CD4-positive, CD25-positive, alpha-beta regulatory T cell (primary cell): ENCODE measurements at regions not wholly inside any gene's neighbourhood (a gene's known extent, or its start where the extent isn't known, plus 50 kb on each side); places are given as distances from the start of the nearest gene placed in this dataset.

Experiments
- ATAC-seq, 2 donors: fragments of 150-1000 bp; cut with Tn5 transposase; one replicate each; pipeline ENCODE4 v1.10.0; 2021; ENCODE audit warnings: low read depth in 2 of 2, moderate number of reproducible peaks in 2 of 2, moderate library complexity in 1 of 2
- DNase-seq, 3 donors: peaks; one replicate each; pipeline versions ENCODE4 v3.0.0 to v3.0.0-alpha.2; 2012 to 2022; ENCODE audit warnings: mixed read lengths in 1 of 3
- H3K27ac ChIP-seq: one replicate; pipeline ENCODE4 v1.7.0; 2013; ENCODE audit warnings: mild to moderate bottlenecking, low read length; ENCODE audit not compliant: insufficient read depth, poor library complexity, severe bottlenecking
- H3K27me3 ChIP-seq: one replicate; pipeline ENCODE4 v1.7.0; 2013; ENCODE audit warnings: low read length; ENCODE audit not compliant: control insufficient read depth, insufficient read depth
- H3K36me3 ChIP-seq: one replicate; pipeline ENCODE4 v1.7.0; 2013; ENCODE audit warnings: mild to moderate bottlenecking, low read length, moderate library complexity; ENCODE audit not compliant: control insufficient read depth, insufficient read depth
- H3K4me1 ChIP-seq: 2 replicates; pipeline ENCODE4 v1.7.0; 2013; ENCODE audit warnings: mild to moderate bottlenecking, low read length; ENCODE audit not compliant: insufficient read depth, control insufficient read depth, poor library complexity, severe bottlenecking
- H3K4me3 ChIP-seq: one replicate; pipeline ENCODE4 v1.7.0; 2013; ENCODE audit warnings: low read depth, mild to moderate bottlenecking, low read length, moderate library complexity
- H3K9me3 ChIP-seq, 2 experiments: 1 replicate in 1 of 2; 2 replicates in 1 of 2; pipeline ENCODE4 v1.7.0; 2013; ENCODE audit warnings: low read length in 2 of 2, mild to moderate bottlenecking in 1 of 2, moderate library complexity in 1 of 2; ENCODE audit not compliant: control insufficient read depth in 2 of 2
- H3K27ac Mint-ChIP-seq, 3 donors: one replicate each; pipeline ENCODE4 v1.8.0; 2020 to 2022; ENCODE audit warnings: mild to moderate bottlenecking in 3 of 3, mixed read lengths in 3 of 3, moderate library complexity in 2 of 3
- H3K27me3 Mint-ChIP-seq: one replicate; pipeline ENCODE4 v1.8.0; 2022; ENCODE audit warnings: mild to moderate bottlenecking, mixed read lengths
- H3K36me3 Mint-ChIP-seq: one replicate; pipeline ENCODE4 v1.8.0; 2020; ENCODE audit warnings: mixed read lengths
- H3K4me1 Mint-ChIP-seq, 4 donors: one replicate each; pipeline ENCODE4 v1.8.0; 2020 to 2022; ENCODE audit warnings: mixed read lengths in 4 of 4, mild to moderate bottlenecking in 1 of 4
- H3K4me3 Mint-ChIP-seq, 4 donors: one replicate each; pipeline ENCODE4 v1.8.0; 2020 to 2022; ENCODE audit warnings: mild to moderate bottlenecking in 4 of 4, mixed read lengths in 4 of 4, moderate library complexity in 3 of 4
- H3K9me3 Mint-ChIP-seq, 7 donors: one replicate each; pipeline ENCODE4 v1.8.0; 2020 to 2022; ENCODE audit warnings: mixed read lengths in 7 of 7, mild to moderate bottlenecking in 3 of 7, moderate library complexity in 2 of 7

GRCh38 chr4:188408244-188409030 lies 269.2 kb downstream of the TRIML1 start:
- Mint-ChIP-seq H3K4me3 (no peak overlapping the region), H3K27me3 (no peaks in the 10 kb centered on the region), H3K27ac (no peak overlapping the region), H3K9me3 (peaks cover 3 to 14% (median 8%) of the 10 kb centered on the region in 7 donors), H3K36me3 (no peaks in the 10 kb centered on the region), H3K4me1 (no peaks in the 10 kb centered on the region)
- H3K27me3 ChIP-seq: no peaks in the 10 kb centered on the region
- no peak for ATAC-seq
- H3K36me3 ChIP-seq: no peaks in the 10 kb centered on the region
- no peak for DNase-seq
- no peaks in the 10 kb centered on the region for H3K4me1 ChIP-seq
- no peak overlapping the region for H3K4me3 ChIP-seq
- no peak overlapping the region for H3K27ac ChIP-seq
- H3K9me3 ChIP-seq: peaks cover 3 to 4% of the 10 kb centered on the region in 2 experiments

GRCh38 chr4:188409851-188410250 lies 270.6 kb downstream of the TRIML1 start:
- peaks cover under 1 to 12% (median 8%) of the 10 kb centered on the region in 7 donors for H3K9me3 Mint-ChIP-seq
- H3K4me3 Mint-ChIP-seq: no peak overlapping the region
- ATAC-seq: no peak
- peaks cover 4 to 7% of the 10 kb centered on the region in 2 experiments for H3K9me3 ChIP-seq
- H3K27ac ChIP-seq: no peak overlapping the region
- no peaks in the 10 kb centered on the region for H3K4me1 ChIP-seq
- no peak for DNase-seq
- H3K27me3 Mint-ChIP-seq: no peaks in the 10 kb centered on the region
- H3K27ac Mint-ChIP-seq: no peak overlapping the region
- H3K4me3 ChIP-seq: no peak overlapping the region
- no peaks in the 10 kb centered on the region for H3K36me3 Mint-ChIP-seq
- no peaks in the 10 kb centered on the region for H3K27me3 ChIP-seq
- H3K36me3 ChIP-seq: no peaks in the 10 kb centered on the region
- H3K4me1 Mint-ChIP-seq: no peaks in the 10 kb centered on the region

GRCh38 chr4:188411805-188412204 lies 272.6 kb downstream of the TRIML1 start:
- Mint-ChIP-seq H3K4me1 (no peaks in the 10 kb centered on the region), H3K9me3 (peaks cover 0 to 18% (median 7%) of the 10 kb centered on the region in 7 donors), H3K4me3 (no peak overlapping the region), H3K36me3 (no peaks in the 10 kb centered on the region), H3K27ac (no peak overlapping the region), H3K27me3 (no peaks in the 10 kb centered on the region)
- DNase-seq (no peak), ATAC-seq (no peak)
- Histone ChIP-seq H3K4me1 (no peaks in the 10 kb centered on the region), H3K9me3 (peaks cover 3 to 7% of the 10 kb centered on the region in 2 experiments), H3K27me3 (no peaks in the 10 kb centered on the region), H3K27ac (no peak overlapping the region), H3K36me3 (no peaks in the 10 kb centered on the region), H3K4me3 (no peak overlapping the region)

- Histone ChIP-seq H3K4me3 (no peak overlapping the region), H3K36me3 (no peaks in the 10 kb centered on the region), H3K27me3 (no peaks in the 10 kb centered on the region), H3K27ac (no peak overlapping the region), H3K4me1 (no peaks in the 10 kb centered on the region), H3K9me3 (peaks cover 3 to 7% of the 10 kb centered on the region in 2 experiments)
- DNase-seq (no peak), ATAC-seq (no peak)
- Mint-ChIP-seq H3K9me3 (peaks cover 0 to 19% (median 7%) of the 10 kb centered on the region in 7 donors), H3K4me1 (no peaks in the 10 kb centered on the region), H3K36me3 (no peaks in the 10 kb centered on the region), H3K4me3 (no peak overlapping the region), H3K27ac (no peak overlapping the region), H3K27me3 (no peaks in the 10 kb centered on the region)
Measured at GRCh38 chr4:188412499-188412898, 273.3 kb downstream of the TRIML1 start.

- no peaks in the 10 kb centered on the region for H3K36me3 Mint-ChIP-seq
- no peaks in the 10 kb centered on the region for H3K27me3 Mint-ChIP-seq
- Histone ChIP-seq H3K27me3 (no peaks in the 10 kb centered on the region), H3K4me3 (no peak overlapping the region), H3K27ac (no peak overlapping the region), H3K4me1 (no peaks in the 10 kb centered on the region), H3K9me3 (peaks cover 3 to 7% of the 10 kb centered on the region in 2 experiments), H3K36me3 (no peaks in the 10 kb centered on the region)
- DNase-seq (no peak), ATAC-seq (no peak)
- H3K4me1 Mint-ChIP-seq: no peaks in the 10 kb centered on the region
- no peak overlapping the region for H3K27ac Mint-ChIP-seq
- H3K4me3 Mint-ChIP-seq: no peak overlapping the region
- peaks cover 0 to 16% (median 5%) of the 10 kb centered on the region in 7 donors for H3K9me3 Mint-ChIP-seq
Measured at GRCh38 chr4:188414441-188414840, 275.2 kb downstream of the TRIML1 start.

- Histone ChIP-seq H3K9me3 (peaks cover 3 to 7% of the 10 kb centered on the region in 2 experiments), H3K4me1 (no peaks in the 10 kb centered on the region), H3K36me3 (no peaks in the 10 kb centered on the region), H3K27me3 (no peaks in the 10 kb centered on the region), H3K4me3 (no peak overlapping the region), H3K27ac (no peak overlapping the region)
- no peaks in the 10 kb centered on the region for H3K36me3 Mint-ChIP-seq
- H3K27me3 Mint-ChIP-seq: no peaks in the 10 kb centered on the region
- ATAC-seq: no peak
- no peak for DNase-seq
- no peak overlapping the region for H3K4me3 Mint-ChIP-seq
- H3K27ac Mint-ChIP-seq: no peak overlapping the region
- H3K9me3 Mint-ChIP-seq: peaks cover 0 to 16% (median 5%) of the 10 kb centered on the region in 7 donors
- H3K4me1 Mint-ChIP-seq: no peaks in the 10 kb centered on the region
Measured at GRCh38 chr4:188417181-188417580, 277.9 kb downstream of the TRIML1 start.

GRCh38 chr4:188423039-188423438 lies 283.8 kb downstream of the TRIML1 start:
- Mint-ChIP-seq H3K27ac (no peak overlapping the region), H3K4me1 (no peaks in the 10 kb centered on the region), H3K4me3 (no peak overlapping the region), H3K27me3 (no peaks in the 10 kb centered on the region), H3K36me3 (no peaks in the 10 kb centered on the region), H3K9me3 (peaks cover 0 to 12% (median 0%) of the 10 kb centered on the region in 7 donors)
- ATAC-seq (no peak), DNase-seq (no peak)
- H3K27ac ChIP-seq: no peak overlapping the region
- H3K9me3 ChIP-seq: no peaks in the 10 kb centered on the region
- H3K4me1 ChIP-seq: no peaks in the 10 kb centered on the region
- H3K27me3 ChIP-seq: no peaks in the 10 kb centered on the region
- H3K36me3 ChIP-seq: no peaks in the 10 kb centered on the region
- H3K4me3 ChIP-seq: no peak overlapping the region

- H3K4me3 ChIP-seq: no peak overlapping the region
- no peaks in the 10 kb centered on the region for H3K27me3 ChIP-seq
- H3K36me3 ChIP-seq: no peaks in the 10 kb centered on the region
- no peaks in the 10 kb centered on the region for H3K4me1 ChIP-seq
- H3K27ac ChIP-seq: no peak overlapping the region
- DNase-seq (no peak), ATAC-seq (no peak)
- Mint-ChIP-seq H3K4me1 (no peaks in the 10 kb centered on the region), H3K27ac (no peak overlapping the region), H3K9me3 (peaks cover 0 to 20% (median 8%) of the 10 kb centered on the region in 7 donors), H3K27me3 (no peaks in the 10 kb centered on the region), H3K36me3 (no peaks in the 10 kb centered on the region), H3K4me3 (no peak overlapping the region)
- no peaks in the 10 kb centered on the region for H3K9me3 ChIP-seq
Measured at GRCh38 chr4:188428935-188429334, 289.7 kb downstream of the TRIML1 start.
